ENCODE measurements at regions not wholly inside any gene's neighbourhood (a gene's known extent, or its start where the extent isn't known, plus 50 kb on each side); places are given as distances from the start of the nearest gene placed in this dataset.

DNA sequence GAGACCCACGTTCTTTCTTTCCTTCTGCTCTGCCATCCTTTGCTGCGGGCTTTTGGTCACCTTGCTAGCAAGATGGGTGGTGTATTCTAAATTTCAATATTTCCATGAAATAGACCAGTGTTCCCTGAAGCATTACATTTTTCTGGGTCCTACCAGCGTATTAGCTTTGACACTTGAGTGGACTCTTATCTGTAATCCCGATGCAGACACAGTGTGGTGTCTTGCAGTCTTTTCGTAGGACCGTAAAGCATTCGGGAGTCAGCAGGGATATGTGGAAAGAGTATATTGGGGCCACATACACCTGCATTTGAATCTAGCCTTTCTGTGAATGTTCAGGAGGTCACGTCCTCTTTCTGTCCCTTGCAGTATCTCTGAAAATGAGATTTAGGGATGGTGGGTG is 124.7 kb upstream of the CPEB4 start:
- Histone ChIP-seq H2AFZ (replicated peaks; ENCODE audit: low read length, poor library complexity) (no peak overlapping the region), H3K18ac (ENCODE audit: low read depth, low read length) (peak overlapping the region; percentile 69; the same call in 1 of the 2 replicates), H3K36me3 (ENCODE audit: control insufficient read depth, insufficient read depth, low read length) (no peaks in the 10 kb centered on the region), H3K4me3 (ENCODE audit: insufficient read depth, low read depth, low read length) (no peak overlapping the region), H3K27ac (ENCODE audit: insufficient read depth, low read length) (no peak overlapping the region), H2BK120ac (ENCODE audit: low read depth, low read length) (peak overlapping the region; percentile 2; the same call in 1 of the 2 replicates), H3K27me3 (ENCODE audit: control insufficient read depth, insufficient read depth, low read length) (no peaks in the 10 kb centered on the region; the same call in 1 of the 2 replicates), H3K14ac (replicated peaks; ENCODE audit: low read depth, low read length) (no peak overlapping the region), H3K4me2 (ENCODE audit: low read depth, low read length) (no peak overlapping the region), H4K8ac (ENCODE audit: low read depth in 2 of 2, low read length in 2 of 2) (no peak overlapping the region), H3K9me1 (ENCODE audit: insufficient read depth, low read length) (peaks cover 9% of the 10 kb centered on the region; the same call in 1 of the 2 replicates), H2BK20ac (ENCODE audit: low read depth, low read length) (no peak overlapping the region), H2AK5ac (ENCODE audit: low read depth, low read length) (peak overlapping the region; percentile 15), H3K23ac (ENCODE audit: low read depth, low read length) (no peak overlapping the region), H2BK5ac (ENCODE audit: low read depth, low read length, poor library complexity, severe bottlenecking) (no peak overlapping the region), H3K4me1 (ENCODE audit: control insufficient read depth, insufficient read depth, low read length) (peaks cover 7% of the 10 kb centered on the region), H3K79me1 (ENCODE audit: low read depth in 1 of 2, low read length in 2 of 2) (no peaks in the 10 kb centered on the region), H2BK15ac (ENCODE audit: low read depth, low read length) (0 out of 3 replicates have a peak overlapping the region, but pooled peaks have one; percentile 33), H3K4ac (ENCODE audit: low read depth, low read length) (0 out of 2 replicates have a peak overlapping the region, but pooled peaks have one; percentile 6), H4K91ac (ENCODE audit: insufficient read depth, low read depth, low read length) (peak overlapping the region; percentile 47; the same call in 1 of the 2 replicates), H2AK9ac (replicated peaks; ENCODE audit: low read depth, low read length, poor library complexity) (no peak overlapping the region), H3K9me3 (ENCODE audit: control insufficient read depth, insufficient read depth, low read length) (no peaks in the 10 kb centered on the region), H3K56ac (ENCODE audit: extremely low read depth, insufficient read depth, low read length) (no peak overlapping the region), H4K20me1 (ENCODE audit: insufficient read depth, low read length) (no peaks in the 10 kb centered on the region), H4K5ac (ENCODE audit: low read depth, low read length) (no peak overlapping the region), H3K9ac (ENCODE audit: low read depth, low read length) (no peak overlapping the region)
- no TSS peak for BruUV-seq (replicated peaks)
- in situ Hi-C loops (cut with MboI; ENCODE audit: low sequenced_read_pairs) (no loop called here), intact Hi-C loops (cut with micrococcal nuclease) (loop anchor here (5.0 kb wide), 1 partner anchor 124 kb away; the partner anchor contains the start of gene CPEB4), dilution Hi-C loops (cut with HindIII; ENCODE audit: low sequenced_read_pairs, unreplicated experiment) (no loop called here)
- ChIA-PET POLR2A (ENCODE audit: unreplicated experiment) (no interaction called here), CTCF (interaction anchor here (0.5 to 0.6 kb wide), 2 partner anchors 76 to 549 kb away, joined by 3 to 4 read pairs; no protein-coding TSS in a partner anchor)
- TF ChIP-seq RAD21 (IDR thresholded peaks at IDR 0.05; ENCODE audit: low read length) = no peak
- no peak for TF ChIP-seq NFE2L2 (IDR thresholded peaks at IDR 0.05; ENCODE audit: low read depth, low read length)
- no peak for TF ChIP-seq BHLHE40 (IDR thresholded peaks at IDR 0.05; ENCODE audit: low read depth, low read length)
- no peak for TF ChIP-seq MXI1 (IDR thresholded peaks at IDR 0.05; ENCODE audit: borderline replicate concordance, low read depth, low read length)
- no peak for TF ChIP-seq ELK1 (IDR thresholded peaks at IDR 0.05; ENCODE audit: borderline replicate concordance, low read depth, low read length)
- TF ChIP-seq, protein P1, sequence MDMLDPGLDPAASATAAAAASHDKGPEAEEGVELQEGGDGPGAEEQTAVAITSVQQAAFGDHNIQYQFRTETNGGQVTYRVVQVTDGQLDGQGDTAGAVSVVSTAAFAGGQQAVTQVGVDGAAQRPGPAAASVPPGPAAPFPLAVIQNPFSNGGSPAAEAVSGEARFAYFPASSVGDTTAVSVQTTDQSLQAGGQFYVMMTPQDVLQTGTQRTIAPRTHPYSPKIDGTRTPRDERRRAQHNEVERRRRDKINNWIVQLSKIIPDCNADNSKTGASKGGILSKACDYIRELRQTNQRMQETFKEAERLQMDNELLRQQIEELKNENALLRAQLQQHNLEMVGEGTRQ (IDR thresholded peaks at IDR 0.05; ENCODE audit: low read depth, low read length) = no peak
- TF ChIP-seq, protein P2, sequence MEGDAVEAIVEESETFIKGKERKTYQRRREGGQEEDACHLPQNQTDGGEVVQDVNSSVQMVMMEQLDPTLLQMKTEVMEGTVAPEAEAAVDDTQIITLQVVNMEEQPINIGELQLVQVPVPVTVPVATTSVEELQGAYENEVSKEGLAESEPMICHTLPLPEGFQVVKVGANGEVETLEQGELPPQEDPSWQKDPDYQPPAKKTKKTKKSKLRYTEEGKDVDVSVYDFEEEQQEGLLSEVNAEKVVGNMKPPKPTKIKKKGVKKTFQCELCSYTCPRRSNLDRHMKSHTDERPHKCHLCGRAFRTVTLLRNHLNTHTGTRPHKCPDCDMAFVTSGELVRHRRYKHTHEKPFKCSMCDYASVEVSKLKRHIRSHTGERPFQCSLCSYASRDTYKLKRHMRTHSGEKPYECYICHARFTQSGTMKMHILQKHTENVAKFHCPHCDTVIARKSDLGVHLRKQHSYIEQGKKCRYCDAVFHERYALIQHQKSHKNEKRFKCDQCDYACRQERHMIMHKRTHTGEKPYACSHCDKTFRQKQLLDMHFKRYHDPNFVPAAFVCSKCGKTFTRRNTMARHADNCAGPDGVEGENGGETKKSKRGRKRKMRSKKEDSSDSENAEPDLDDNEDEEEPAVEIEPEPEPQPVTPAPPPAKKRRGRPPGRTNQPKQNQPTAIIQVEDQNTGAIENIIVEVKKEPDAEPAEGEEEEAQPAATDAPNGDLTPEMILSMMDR (conservative IDR thresholded peaks at IDR 0.05; ENCODE audit: low read depth, low read length) = no peak
- TF ChIP-seq RFX5 (IDR thresholded peaks at IDR 0.05; ENCODE audit: low read depth, low read length) = no peak
- TF ChIP-seq CHD1 (IDR thresholded peaks at IDR 0.05; ENCODE audit: low read depth, low read length) = no peak
- TF ChIP-seq FOS (IDR thresholded peaks at IDR 0.05; ENCODE audit: low read depth, low read length) = no peak
- no peak for TF ChIP-seq RCOR1 (IDR thresholded peaks at IDR 0.05; ENCODE audit: insufficient replicate concordance, low read length)
- TF ChIP-seq CEBPB (IDR thresholded peaks at IDR 0.05; ENCODE audit: low read depth, low read length) = no peak
- no peak for TF ChIP-seq SMC3 (IDR thresholded peaks at IDR 0.05; ENCODE audit: low read depth, low read length)
- TF ChIP-seq POLR2A (IDR thresholded peaks at IDR 0.05; ENCODE audit: low read depth, low read length) = no peak
- no peak for TF ChIP-seq MAFK (IDR thresholded peaks at IDR 0.05; ENCODE audit: low read depth, low read length)
- TF ChIP-seq MAZ (IDR thresholded peaks at IDR 0.05; ENCODE audit: borderline replicate concordance, low read depth, low read length) = no peak
- no peak for ATAC-seq (ENCODE audit: low read depth)
- no peak for DNase-seq
- 73% methylated on average over 3 of the region's 8 CpGs; no CpG with 5 or more reads in 1 of the 2 experiments for WGBS, 2 experiments (ENCODE audit: extremely low coverage in 2 of 2, insufficient read length in 1 of 2)
